Thyroid gland (tissue), 4 donors: ENCODE measurements at regions not wholly inside any gene's neighbourhood (a gene's known extent, or its start where the extent isn't known, plus 50 kb on each side); places are given as distances from the start of the nearest gene placed in this dataset.

Experiments
- DNase-seq, 2 donors: peaks; one replicate each; pipeline ENCODE4 v3.0.0-alpha.2; 2019
- H3K27ac ChIP-seq, 3 donors: fragments of 200-600 bp; sonication (generic); 1 replicate in 2 of 3; 2 replicates in 1 of 3; pipeline ENCODE4 v1.5.1; 2016 to 2019; ENCODE audit warnings: mild to moderate bottlenecking in 1 of 3, moderate library complexity in 1 of 3
- H3K27me3 ChIP-seq: fragments of 200-600 bp; sonication (generic); one replicate; pipeline ENCODE4 v1.5.1; 2019
- H3K36me3 ChIP-seq, 2 donors: fragments of 200-600 bp; sonication (generic); one replicate each; pipeline ENCODE4 v1.5.1; 2016 to 2019
- H3K4me1 ChIP-seq, 2 donors: fragments of 200-600 bp; sonication (generic); one replicate each; pipeline ENCODE4 v1.5.1; 2017 to 2019
- H3K4me3 ChIP-seq, 3 donors: fragments of 200-600 bp; sonication (generic); replicated peaks in 1 of 3; 1 replicate in 2 of 3; 2 replicates in 1 of 3; pipeline ENCODE4 v1.5.1; 2016; ENCODE audit warnings: mild to moderate bottlenecking in 1 of 3
- H3K9me3 ChIP-seq: fragments of 200-600 bp; sonication (generic); one replicate; pipeline ENCODE4 v1.5.1; 2017
- CTCF ChIP-seq, 6 experiments: fragments of 200-600 bp in 3 of 6; fragments of 450-650 bp in 3 of 6; sonication (generic) in 3 of 6; IDR thresholded peaks; one replicate each; pipeline ENCODE4 v1.5.1; 2016 to 2019; ENCODE audit warnings: antibody characterized with exemption in 6 of 6, mild to moderate bottlenecking in 2 of 6, inconsistent platforms in 1 of 6, moderate library complexity in 1 of 6
- POLR2A ChIP-seq, 2 donors: fragments of 450-650 bp; IDR thresholded peaks; one replicate each; pipeline ENCODE4 v1.6.1; 2017; ENCODE audit warnings: antibody characterized with exemption in 2 of 2, mild to moderate bottlenecking in 2 of 2, moderate library complexity in 1 of 2
- WGBS, 2 donors: methylation state at CpG; one replicate each; pipeline ENCODE4 v1.1.5; 2017; 5-methylcytosine and 5-hydroxymethylcytosine counted together
- intact Hi-C: fragments of 100-400 bp; cut with DNase I; formaldehyde crosslinking; loops from one replicate; pipeline ENCODE4 v1.15.1; 2023

GRCh38 chr2:21945658-21946057 is 821.9 kb downstream of the TDRD15 start:
- 72 to 85% methylated on average over 3 of the region's 3 CpGs for WGBS, 2 donors

GRCh38 chr2:21947046-21947445 is 823.3 kb downstream of the TDRD15 start:
- 64 to 78% methylated on average over 6 of the region's 6 CpGs for WGBS, 2 donors
- Histone ChIP-seq H3K9me3 (no peaks in the 10 kb centered on the region), H3K27me3 (no peaks in the 10 kb centered on the region), H3K4me1 (no peaks in the 10 kb centered on the region), H3K4me3 (no peak overlapping the region), H3K27ac (no peak overlapping the region), H3K36me3 (no peaks in the 10 kb centered on the region)
- TF ChIP-seq POLR2A (IDR thresholded peaks at IDR 0.05): no peak
- TF ChIP-seq CTCF (IDR thresholded peaks at IDR 0.05): no peak
- no peak for DNase-seq
- intact Hi-C loops: no loop called here

More at GRCh38 chr2:21945658-21946057, 821.9 kb downstream of the TDRD15 start:
- no peak overlapping the region for H3K4me3 ChIP-seq
- DNase-seq: no peak
- intact Hi-C loops: no loop called here
- H3K9me3 ChIP-seq: no peaks in the 10 kb centered on the region
- no peaks in the 10 kb centered on the region for H3K27me3 ChIP-seq
- H3K4me1 ChIP-seq: no peaks in the 10 kb centered on the region
- H3K27ac ChIP-seq: no peak overlapping the region
- TF ChIP-seq CTCF (IDR thresholded peaks at IDR 0.05) (no peak), POLR2A (IDR thresholded peaks at IDR 0.05) (no peak)
- H3K36me3 ChIP-seq: no peaks in the 10 kb centered on the region

DNA sequence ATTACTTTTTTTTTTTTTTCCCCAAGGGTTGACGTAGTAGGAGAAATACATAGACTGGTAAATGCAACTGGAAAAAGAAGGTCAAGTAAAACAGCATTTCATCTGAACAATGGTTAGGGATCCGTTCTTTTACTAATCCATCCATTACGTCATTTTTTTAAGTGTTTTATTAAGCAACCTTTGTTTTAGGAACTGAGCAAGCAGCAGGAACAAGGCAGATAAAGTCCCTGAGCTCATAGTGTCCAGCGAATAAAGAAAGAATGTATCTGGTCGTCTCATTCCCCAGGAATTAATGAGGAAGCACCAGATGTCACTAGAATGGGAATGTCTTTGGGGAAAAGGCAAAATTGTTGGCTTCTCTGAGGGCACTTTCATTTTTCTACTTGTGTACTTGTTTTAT is 842.4 kb downstream of the TDRD15 start:
- no peak overlapping the region for H3K27ac ChIP-seq
- H3K36me3 ChIP-seq: no peaks in the 10 kb centered on the region
- WGBS, 2 donors: 80 to 83% methylated on average over 5 of the region's 5 CpGs
- no peak for TF ChIP-seq CTCF (IDR thresholded peaks at IDR 0.05)
- no peak for DNase-seq
- H3K4me3 ChIP-seq: no peak overlapping the region
- no peaks in the 10 kb centered on the region for H3K27me3 ChIP-seq
- no peaks in the 10 kb centered on the region for H3K9me3 ChIP-seq
- intact Hi-C loops: no loop called here
- no peaks in the 10 kb centered on the region for H3K4me1 ChIP-seq

DNA sequence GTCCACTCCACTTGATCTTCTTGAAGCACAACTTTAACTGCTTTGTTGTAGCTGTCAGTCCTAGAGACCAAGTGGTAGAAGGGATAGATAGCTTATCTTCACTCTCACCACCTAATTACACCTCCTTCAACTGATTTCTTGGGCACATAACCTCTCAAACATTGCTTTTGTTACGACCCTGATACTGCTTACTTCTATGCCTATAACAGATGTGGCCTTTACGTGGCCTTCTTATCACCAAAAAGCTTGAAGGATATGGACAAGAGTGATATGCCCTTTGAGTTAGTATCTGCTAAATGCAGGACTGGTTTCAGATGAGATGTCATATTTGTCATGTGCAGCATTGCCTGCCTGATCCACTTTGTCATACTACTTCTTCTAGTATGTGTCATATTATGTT is 847.2 kb downstream of the TDRD15 start:
- no peaks in the 10 kb centered on the region for H3K4me1 ChIP-seq
- no peaks in the 10 kb centered on the region for H3K36me3 ChIP-seq
- no peak for DNase-seq
- H3K9me3 ChIP-seq: no peaks in the 10 kb centered on the region
- intact Hi-C loops: no loop called here
- WGBS, 2 donors: 59 to 70% methylated on average over 2 of the region's 2 CpGs
- H3K27me3 ChIP-seq: no peaks in the 10 kb centered on the region
- TF ChIP-seq CTCF (IDR thresholded peaks at IDR 0.05): no peak
- TF ChIP-seq POLR2A (IDR thresholded peaks at IDR 0.05): no peak
- H3K4me3 ChIP-seq: no peak overlapping the region
- no peak overlapping the region for H3K27ac ChIP-seq

DNA sequence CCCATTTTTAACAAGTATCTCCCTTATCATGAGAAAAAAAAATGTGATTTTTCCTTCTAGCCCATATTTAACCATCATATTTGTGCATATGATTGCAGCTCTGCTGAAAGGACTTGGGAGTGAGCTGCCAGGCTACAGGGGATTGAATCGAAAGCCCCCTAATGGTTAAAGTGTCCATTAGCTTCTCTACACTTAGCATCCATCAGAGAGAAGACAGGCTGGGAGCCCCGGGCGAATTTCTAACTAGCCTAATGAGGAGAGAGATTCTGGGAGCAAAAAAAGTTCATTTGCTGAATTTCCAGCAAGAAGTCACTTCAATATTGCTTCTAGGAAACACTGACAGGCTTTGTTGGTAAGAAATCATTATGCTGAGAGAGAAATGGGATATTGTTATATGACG is 848.8 kb downstream of the TDRD15 start:
- Histone ChIP-seq H3K9me3 (no peaks in the 10 kb centered on the region), H3K4me1 (no peaks in the 10 kb centered on the region), H3K36me3 (no peaks in the 10 kb centered on the region), H3K27me3 (no peaks in the 10 kb centered on the region), H3K27ac (no peak overlapping the region), H3K4me3 (no peak overlapping the region)
- intact Hi-C loops: no loop called here
- DNase-seq: no peak
- 49 to 59% methylated on average over 4 of the region's 4 CpGs for WGBS, 2 donors
- TF ChIP-seq CTCF (IDR thresholded peaks at IDR 0.05) (no peak), POLR2A (IDR thresholded peaks at IDR 0.05) (no peak)
